ENCODE measurements at regions not wholly inside any gene's neighbourhood (a gene's known extent, or its start where the extent isn't known, plus 50 kb on each side); places are given as distances from the start of the nearest gene placed in this dataset.

DNA sequence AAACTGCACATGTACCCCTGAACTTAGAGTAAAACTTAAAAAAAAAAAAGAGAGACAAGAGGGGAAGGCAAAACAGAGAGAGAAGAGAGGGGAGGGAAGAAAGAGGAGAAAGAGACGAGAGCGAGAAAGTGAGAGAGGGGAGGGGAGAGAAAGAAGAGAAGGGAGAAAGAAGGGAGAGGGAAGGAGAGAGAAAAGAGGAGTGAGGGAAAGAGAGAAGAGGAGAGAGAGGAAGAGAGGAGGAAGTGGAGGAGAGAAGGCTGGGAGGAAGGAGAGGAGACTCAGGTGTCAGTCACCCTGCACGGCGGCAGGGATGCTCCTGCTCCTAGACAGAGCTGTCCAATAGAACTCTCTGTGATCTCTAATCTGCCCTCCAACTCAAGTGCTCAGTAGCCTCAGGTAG is 248.3 kb downstream of the MIAT start:
- DNase-seq = no peak
- Histone ChIP-seq H3K4me3 (ENCODE audit: low read length in 3 of 3) (no peak overlapping the region), H3K9me3 (ENCODE audit: control insufficient read depth in 2 of 3, insufficient read depth in 1 of 3, low read length in 3 of 3) (no peaks in the 10 kb centered on the region), H3K27me3 (ENCODE audit: control insufficient read depth, insufficient read depth, low read length) (peaks cover 3% of the 10 kb centered on the region), H3K4me1 (ENCODE audit: control insufficient read depth in 2 of 3, insufficient read depth in 2 of 3, low read depth in 1 of 3, low read length in 3 of 3) (peaks cover 0 to 3% (median 0%) of the 10 kb centered on the region in 3 donors), H3K27ac (ENCODE audit: low read depth in 2 of 2, low read length in 2 of 2) (no peak overlapping the region), H3K9ac (ENCODE audit: low read length in 3 of 3) (no peak overlapping the region), H3K36me3 (ENCODE audit: control insufficient read depth in 2 of 3, insufficient read depth in 3 of 3, low read length in 3 of 3) (no peaks in the 10 kb centered on the region)
- no peak for FAIRE-seq
- intact Hi-C loops (cut with DNase I) = no loop called here
- no peak for TF ChIP-seq CTCF (IDR thresholded peaks at IDR 0.05; ENCODE audit: borderline replicate concordance, extremely low read depth, insufficient read depth)

DNA sequence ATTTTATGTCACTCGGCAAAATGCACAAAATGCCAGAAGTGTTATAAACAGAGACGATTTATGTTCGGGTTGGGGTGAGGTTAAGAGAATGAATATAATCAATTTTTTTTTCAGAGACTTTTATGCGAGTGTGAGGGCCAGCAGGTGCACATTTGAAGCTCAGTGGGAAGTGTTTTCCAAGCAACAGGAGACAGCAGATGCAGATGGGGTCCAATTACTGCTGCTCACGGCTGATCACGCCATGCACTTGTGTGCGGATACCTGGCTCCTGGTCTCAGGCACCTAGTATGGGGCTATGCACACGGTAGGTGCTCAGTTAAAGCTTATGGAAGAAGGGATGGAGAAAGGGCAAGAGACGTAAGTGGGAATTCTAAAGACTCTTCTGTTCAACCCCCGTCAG is 249.1 kb downstream of the MIAT start:
- no peak overlapping the region for H3K27ac ChIP-seq (ENCODE audit: low read depth in 2 of 2, low read length in 2 of 2)
- H3K4me1 ChIP-seq (ENCODE audit: control insufficient read depth in 2 of 3, insufficient read depth in 2 of 3, low read depth in 1 of 3, low read length in 3 of 3) = peaks cover 0 to 3% (median 0%) of the 10 kb centered on the region in 3 donors
- H3K9ac ChIP-seq (ENCODE audit: low read length in 3 of 3) = no peak overlapping the region
- no peak for FAIRE-seq
- H3K9me3 ChIP-seq (ENCODE audit: control insufficient read depth in 2 of 3, insufficient read depth in 1 of 3, low read length in 3 of 3) = no peaks in the 10 kb centered on the region
- H3K4me3 ChIP-seq (ENCODE audit: low read length in 3 of 3) = no peak overlapping the region
- no peak for DNase-seq
- intact Hi-C loops (cut with DNase I) = no loop called here
- no peak for TF ChIP-seq CTCF (IDR thresholded peaks at IDR 0.05; ENCODE audit: borderline replicate concordance, extremely low read depth, insufficient read depth)
- no peaks in the 10 kb centered on the region for H3K36me3 ChIP-seq (ENCODE audit: control insufficient read depth in 2 of 3, insufficient read depth in 3 of 3, low read length in 3 of 3)
- H3K27me3 ChIP-seq (ENCODE audit: control insufficient read depth, insufficient read depth, low read length) = peaks cover 3% of the 10 kb centered on the region

GRCh38 chr22:26907366-26907765 is 250.0 kb downstream of the MIAT start:
- H3K4me3 ChIP-seq (ENCODE audit: low read length in 3 of 3) = no peak overlapping the region
- FAIRE-seq = no peak
- TF ChIP-seq CTCF (IDR thresholded peaks at IDR 0.05; ENCODE audit: borderline replicate concordance, extremely low read depth, insufficient read depth) = no peak

GRCh38 chr22:26910845-26911244 is 253.5 kb downstream of the MIAT start:
- Histone ChIP-seq H3K36me3 (ENCODE audit: control insufficient read depth in 2 of 3, insufficient read depth in 3 of 3, low read length in 3 of 3) (no peaks in the 10 kb centered on the region), H3K9me3 (ENCODE audit: control insufficient read depth in 2 of 3, insufficient read depth in 1 of 3, low read length in 3 of 3) (no peaks in the 10 kb centered on the region), H3K27me3 (ENCODE audit: control insufficient read depth, insufficient read depth, low read length) (peaks cover 14% of the 10 kb centered on the region), H3K27ac (ENCODE audit: low read depth in 2 of 2, low read length in 2 of 2) (no peak overlapping the region), H3K4me1 (ENCODE audit: control insufficient read depth in 2 of 3, insufficient read depth in 2 of 3, low read depth in 1 of 3, low read length in 3 of 3) (no peaks in the 10 kb centered on the region), H3K9ac (ENCODE audit: low read length in 3 of 3) (no peak overlapping the region), H3K4me3 (ENCODE audit: low read length in 3 of 3) (no peak overlapping the region)
- intact Hi-C loops (cut with DNase I) = no loop called here
- TF ChIP-seq CTCF (IDR thresholded peaks at IDR 0.05; ENCODE audit: borderline replicate concordance, extremely low read depth, insufficient read depth) = no peak
- no peak for FAIRE-seq
- DNase-seq = no peak

More at GRCh38 chr22:26907366-26907765, 250.0 kb downstream of the MIAT start:
- Histone ChIP-seq H3K27me3 (ENCODE audit: control insufficient read depth, insufficient read depth, low read length) (peaks cover 7% of the 10 kb centered on the region), H3K9me3 (ENCODE audit: control insufficient read depth in 2 of 3, insufficient read depth in 1 of 3, low read length in 3 of 3) (no peaks in the 10 kb centered on the region), H3K36me3 (ENCODE audit: control insufficient read depth in 2 of 3, insufficient read depth in 3 of 3, low read length in 3 of 3) (no peaks in the 10 kb centered on the region), H3K9ac (ENCODE audit: low read length in 3 of 3) (no peak overlapping the region), H3K4me1 (ENCODE audit: control insufficient read depth in 2 of 3, insufficient read depth in 2 of 3, low read depth in 1 of 3, low read length in 3 of 3) (peaks cover 0 to 3% (median 0%) of the 10 kb centered on the region in 3 donors), H3K27ac (ENCODE audit: low read depth in 2 of 2, low read length in 2 of 2) (no peak overlapping the region)
- intact Hi-C loops (cut with DNase I) = no loop called here
- no peak for DNase-seq

All from kidney (tissue), 13 donors.